SK-N-SH treated with all-trans-retinoic acid at 6 μM for 48 hours (cell line): ENCODE measurements at regions not wholly inside any gene's neighbourhood (a gene's known extent, or its start where the extent isn't known, plus 50 kb on each side); places are given as distances from the start of the nearest gene placed in this dataset.

Source experiments
- ATAC-seq: fragments of 200-7000 bp; cut with Tn5 transposase; 3 replicates; pipeline ENCODE4 v1.9.1; 2020; ENCODE audit warnings: mild to moderate bottlenecking, moderate library complexity
- ARNTL ChIP-seq: fragments of 450-650 bp; formaldehyde crosslinking; IDR thresholded peaks from 2 replicates; pipeline ENCODE4 v1.5.0; 2020; ENCODE audit warnings: low read depth, mild to moderate bottlenecking, moderate library complexity, borderline replicate concordance
- BACH2 ChIP-seq: fragments of 250-450 bp; sonication (Bioruptor Pico); IDR thresholded peaks from 2 replicates; pipeline ENCODE4 v1.9.0; 2021; ENCODE audit warnings: mild to moderate bottlenecking, borderline replicate concordance
- CSDC2 ChIP-seq: fragments of 250-450 bp; sonication (Bioruptor Pico); IDR thresholded peaks from 2 replicates; pipeline ENCODE4 v1.5.0; 2020; ENCODE audit warnings: mild to moderate bottlenecking, moderate library complexity
- ESRRG ChIP-seq: fragments of 250-450 bp; sonication (Bioruptor Pico); IDR thresholded peaks from 2 replicates; pipeline ENCODE4 v1.6.1; 2021; ENCODE audit warnings: mild to moderate bottlenecking
- ISL1 ChIP-seq: fragments of 250-450 bp; sonication (Bioruptor Pico); IDR thresholded peaks from 2 replicates; pipeline ENCODE4 v2.1.2; 2022; ENCODE audit warnings: mild to moderate bottlenecking, moderate library complexity
- OSR1 ChIP-seq: fragments of 250-450 bp; sonication (Bioruptor Pico); IDR thresholded peaks from 2 replicates; pipeline ENCODE4 v1.8.0; 2022; ENCODE audit warnings: moderate library complexity, mild to moderate bottlenecking, inconsistent platforms
- PATZ1 ChIP-seq: fragments of 250-450 bp; sonication (Bioruptor Pico); IDR thresholded peaks from 2 replicates; pipeline ENCODE4 v1.8.0; 2020; ENCODE audit warnings: mild to moderate bottlenecking, moderate library complexity, borderline replicate concordance
- POU6F1 ChIP-seq: fragments of 250-450 bp; sonication (Bioruptor Pico); IDR thresholded peaks from 2 replicates; pipeline ENCODE4 v1.8.0; 2021; ENCODE audit warnings: low read depth, mild to moderate bottlenecking, moderate library complexity, borderline replicate concordance
- PPARA ChIP-seq: fragments of 250-450 bp; sonication (Bioruptor Pico); IDR thresholded peaks from 2 replicates; pipeline ENCODE4 v1.5.0; 2020; ENCODE audit warnings: mild to moderate bottlenecking, borderline replicate concordance
- RARB ChIP-seq: fragments of 250-450 bp; sonication (Bioruptor Pico); IDR thresholded peaks from 2 replicates; pipeline ENCODE4 v1.8.0; 2021; ENCODE audit warnings: mild to moderate bottlenecking, moderate library complexity
- SNAI2 ChIP-seq: fragments of 250-450 bp; sonication (Bioruptor Pico); IDR thresholded peaks from 2 replicates; pipeline ENCODE4 v1.5.0; 2020; ENCODE audit warnings: mild to moderate bottlenecking, moderate library complexity
- TCF4 ChIP-seq: fragments of 250-450 bp; sonication (Bioruptor Pico); IDR thresholded peaks from 2 replicates; pipeline ENCODE4 v1.8.0; 2021; ENCODE audit warnings: mild to moderate bottlenecking, moderate library complexity, borderline replicate concordance
- TOX ChIP-seq: fragments of 250-450 bp; sonication (Bioruptor Pico); IDR thresholded peaks from 2 replicates; pipeline ENCODE4 v1.8.0; 2021; ENCODE audit warnings: mild to moderate bottlenecking, moderate library complexity, borderline replicate concordance
- ZC3H10 ChIP-seq: fragments of 250-450 bp; sonication (Bioruptor Pico); IDR thresholded peaks from 2 replicates; pipeline ENCODE4 v1.5.1; 2021; ENCODE audit warnings: mild to moderate bottlenecking, moderate library complexity
- ZFP3 ChIP-seq: fragments of 250-450 bp; sonication (Bioruptor Pico); IDR thresholded peaks from 2 replicates; pipeline ENCODE4 v1.5.0; 2020; ENCODE audit warnings: mild to moderate bottlenecking, moderate library complexity
- ZFP30 ChIP-seq: fragments of 450-650 bp; formaldehyde crosslinking; IDR thresholded peaks from 2 replicates; pipeline ENCODE4 v1.5.0; 2022; ENCODE audit warnings: mild to moderate bottlenecking, moderate library complexity
- ZNF565 ChIP-seq: fragments of 450-650 bp; formaldehyde crosslinking; conservative IDR thresholded peaks from 2 replicates; pipeline ENCODE4 v1.5.0; 2020; ENCODE audit warnings: low read depth, mild to moderate bottlenecking, moderate library complexity
- ZNF70 ChIP-seq: fragments of 450-650 bp; formaldehyde crosslinking; IDR thresholded peaks from 2 replicates; pipeline ENCODE4 v1.5.0; 2020; ENCODE audit warnings: mild to moderate bottlenecking, moderate library complexity
- ZNF8 ChIP-seq: fragments of 450-650 bp; formaldehyde crosslinking; IDR thresholded peaks from 2 replicates; pipeline ENCODE4 v1.5.0; 2020; ENCODE audit warnings: mild to moderate bottlenecking, moderate library complexity
- TF ChIP-seq, protein P1 (sequence below): fragments of 250-450 bp; sonication (Bioruptor Pico); IDR thresholded peaks from 2 replicates; pipeline ENCODE4 v1.5.1; 2021; ENCODE audit warnings: mild to moderate bottlenecking, moderate library complexity
- TF ChIP-seq, protein P2 (sequence below): fragments of 250-450 bp; sonication (Bioruptor Pico); IDR thresholded peaks from 2 replicates; pipeline ENCODE4 v1.5.0; 2020; ENCODE audit warnings: mild to moderate bottlenecking, moderate library complexity

- ATAC-seq = no peak
Measured at GRCh38 chr14:87060405-87060804, 932.6 kb downstream of the GALC start.

GRCh38 chr14:87059060-87059839 lies 933.7 kb downstream of the GALC start:
- TF ChIP-seq ARNTL (CRISPR knock-in tag) (no peak), ZNF70 (CRISPR knock-in tag) (no peak)
- ATAC-seq = no peak

More at GRCh38 chr14:87060405-87060804, 932.6 kb downstream of the GALC start:
- TF ChIP-seq TOX = no peak
- TF ChIP-seq, protein P1, sequence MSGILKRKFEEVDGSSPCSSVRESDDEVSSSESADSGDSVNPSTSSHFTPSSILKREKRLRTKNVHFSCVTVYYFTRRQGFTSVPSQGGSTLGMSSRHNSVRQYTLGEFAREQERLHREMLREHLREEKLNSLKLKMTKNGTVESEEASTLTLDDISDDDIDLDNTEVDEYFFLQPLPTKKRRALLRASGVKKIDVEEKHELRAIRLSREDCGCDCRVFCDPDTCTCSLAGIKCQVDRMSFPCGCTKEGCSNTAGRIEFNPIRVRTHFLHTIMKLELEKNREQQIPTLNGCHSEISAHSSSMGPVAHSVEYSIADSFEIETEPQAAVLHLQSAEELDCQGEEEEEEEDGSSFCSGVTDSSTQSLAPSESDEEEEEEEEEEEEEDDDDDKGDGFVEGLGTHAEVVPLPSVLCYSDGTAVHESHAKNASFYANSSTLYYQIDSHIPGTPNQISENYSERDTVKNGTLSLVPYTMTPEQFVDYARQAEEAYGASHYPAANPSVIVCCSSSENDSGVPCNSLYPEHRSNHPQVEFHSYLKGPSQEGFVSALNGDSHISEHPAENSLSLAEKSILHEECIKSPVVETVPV (CRISPR knock-in tag) = no peak
- TF ChIP-seq BACH2 = no peak
- TF ChIP-seq ZC3H10 (CRISPR knock-in tag) = no peak
- no peak for TF ChIP-seq ZFP3 (CRISPR knock-in tag)
- no peak for TF ChIP-seq POU6F1 (CRISPR knock-in tag)
- no peak for TF ChIP-seq ESRRG (CRISPR knock-in tag)
- no peak for TF ChIP-seq ZNF565 (CRISPR knock-in tag)
- no peak for TF ChIP-seq TCF4 (CRISPR knock-in tag)
- no peak for TF ChIP-seq SNAI2 (CRISPR knock-in tag)
- TF ChIP-seq CSDC2 (CRISPR knock-in tag) = no peak
- TF ChIP-seq PPARA (CRISPR knock-in tag) = no peak
- no peak for TF ChIP-seq ZNF8 (CRISPR knock-in tag)
- TF ChIP-seq ISL1 (CRISPR knock-in tag) = no peak
- TF ChIP-seq ZFP30 (CRISPR knock-in tag) = no peak
- TF ChIP-seq, all 23 proteins: peak for 0

DNA sequence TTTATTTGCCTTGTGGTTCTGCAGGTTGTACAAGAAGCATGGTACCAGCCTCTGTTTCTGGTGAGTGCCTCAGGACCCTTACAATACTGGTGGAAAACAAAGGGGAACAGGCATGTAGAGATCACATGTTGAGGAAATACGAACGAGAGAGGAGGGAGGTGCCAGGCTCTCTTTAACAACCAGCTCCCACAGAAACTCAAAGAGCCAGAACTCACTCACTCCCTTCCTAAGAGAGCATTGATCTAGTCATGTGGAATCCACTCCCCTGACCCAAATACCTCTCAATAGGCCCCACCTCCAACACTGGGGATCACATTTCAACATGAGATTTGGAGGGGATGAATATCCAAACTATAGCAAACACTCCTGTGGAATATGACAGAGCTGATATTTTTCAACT lies 938.0 kb downstream of the GALC start:
- no peak for ATAC-seq
- TF ChIP-seq TOX (no peak), ZNF70 (CRISPR knock-in tag) (no peak), CSDC2 (CRISPR knock-in tag) (no peak), ZFP30 (CRISPR knock-in tag) (no peak), OSR1 (CRISPR knock-in tag) (no peak), POU6F1 (CRISPR knock-in tag) (no peak), PPARA (CRISPR knock-in tag) (no peak), ZNF565 (CRISPR knock-in tag) (no peak), ISL1 (CRISPR knock-in tag) (no peak), ARNTL (CRISPR knock-in tag) (no peak), BACH2 (no peak), ZFP3 (CRISPR knock-in tag) (no peak), PATZ1 (no peak), SNAI2 (CRISPR knock-in tag) (no peak), TCF4 (CRISPR knock-in tag) (no peak), RARB (no peak), ZNF8 (CRISPR knock-in tag) (no peak)
- TF ChIP-seq, protein P1 (CRISPR knock-in tag) = no peak
- TF ChIP-seq, protein P2, sequence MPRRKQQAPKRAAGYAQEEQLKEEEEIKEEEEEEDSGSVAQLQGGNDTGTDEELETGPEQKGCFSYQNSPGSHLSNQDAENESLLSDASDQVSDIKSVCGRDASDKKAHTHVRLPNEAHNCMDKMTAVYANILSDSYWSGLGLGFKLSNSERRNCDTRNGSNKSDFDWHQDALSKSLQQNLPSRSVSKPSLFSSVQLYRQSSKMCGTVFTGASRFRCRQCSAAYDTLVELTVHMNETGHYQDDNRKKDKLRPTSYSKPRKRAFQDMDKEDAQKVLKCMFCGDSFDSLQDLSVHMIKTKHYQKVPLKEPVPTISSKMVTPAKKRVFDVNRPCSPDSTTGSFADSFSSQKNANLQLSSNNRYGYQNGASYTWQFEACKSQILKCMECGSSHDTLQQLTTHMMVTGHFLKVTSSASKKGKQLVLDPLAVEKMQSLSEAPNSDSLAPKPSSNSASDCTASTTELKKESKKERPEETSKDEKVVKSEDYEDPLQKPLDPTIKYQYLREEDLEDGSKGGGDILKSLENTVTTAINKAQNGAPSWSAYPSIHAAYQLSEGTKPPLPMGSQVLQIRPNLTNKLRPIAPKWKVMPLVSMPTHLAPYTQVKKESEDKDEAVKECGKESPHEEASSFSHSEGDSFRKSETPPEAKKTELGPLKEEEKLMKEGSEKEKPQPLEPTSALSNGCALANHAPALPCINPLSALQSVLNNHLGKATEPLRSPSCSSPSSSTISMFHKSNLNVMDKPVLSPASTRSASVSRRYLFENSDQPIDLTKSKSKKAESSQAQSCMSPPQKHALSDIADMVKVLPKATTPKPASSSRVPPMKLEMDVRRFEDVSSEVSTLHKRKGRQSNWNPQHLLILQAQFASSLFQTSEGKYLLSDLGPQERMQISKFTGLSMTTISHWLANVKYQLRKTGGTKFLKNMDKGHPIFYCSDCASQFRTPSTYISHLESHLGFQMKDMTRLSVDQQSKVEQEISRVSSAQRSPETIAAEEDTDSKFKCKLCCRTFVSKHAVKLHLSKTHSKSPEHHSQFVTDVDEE = no peak
